ENCODE measurements at regions not wholly inside any gene's neighbourhood (a gene's known extent, or its start where the extent isn't known, plus 50 kb on each side); places are given as distances from the start of the nearest gene placed in this dataset.

DNA sequence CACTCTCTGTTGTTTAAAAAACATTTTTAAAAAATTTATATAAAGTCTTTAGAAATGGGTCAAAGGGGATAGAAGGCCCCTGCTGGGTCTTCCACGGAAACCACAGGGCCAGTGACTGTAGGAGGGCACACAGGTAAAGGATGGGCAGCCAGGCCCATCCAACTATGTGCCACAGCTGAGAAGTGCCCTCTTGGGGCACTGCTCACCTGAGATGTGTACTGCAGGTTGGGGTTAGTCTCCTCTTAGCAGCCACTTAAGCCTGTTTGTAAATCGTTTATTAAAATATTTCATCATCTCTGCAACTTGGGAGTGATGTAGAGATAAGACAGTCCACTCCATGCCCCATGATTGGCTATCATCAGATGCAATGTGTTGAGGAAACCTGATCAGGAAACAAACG is 222.4 kb downstream of the DIRAS2 start:
- no peak overlapping the region for H3K4me3 Mint-ChIP-seq

GRCh38 chr9:90420768-90421513 is 221.7 kb downstream of the DIRAS2 start:
- Mint-ChIP-seq H3K4me1 (ENCODE audit: low read depth) (no peaks in the 10 kb centered on the region), H3K4me3 (no peak overlapping the region)

More for the DNA sequence above, 222.4 kb downstream of the DIRAS2 start:
- ATAC-seq (no peak), DNase-seq (no peak)
- Mint-ChIP-seq H3K36me3 (ENCODE audit: low read depth) (no peaks in the 10 kb centered on the region), H3K9me3 (ENCODE audit: insufficient read depth) (no peaks in the 10 kb centered on the region), H3K4me1 (ENCODE audit: low read depth) (no peaks in the 10 kb centered on the region), H3K27ac (no peak overlapping the region), H3K27me3 (ENCODE audit: low read depth) (peaks cover 2% of the 10 kb centered on the region)
- POLR2A ChIA-PET = no interaction called here
- CTCF ChIA-PET = no interaction called here

GRCh38 chr9:90421786-90422185 is 220.8 kb downstream of the DIRAS2 start:
- Mint-ChIP-seq H3K4me1 (ENCODE audit: low read depth) (no peaks in the 10 kb centered on the region), H3K36me3 (ENCODE audit: low read depth) (no peaks in the 10 kb centered on the region), H3K27ac (no peak overlapping the region), H3K4me3 (no peak overlapping the region), H3K27me3 (ENCODE audit: low read depth) (peaks cover 2% of the 10 kb centered on the region), H3K9me3 (ENCODE audit: insufficient read depth) (no peaks in the 10 kb centered on the region)
- DNase-seq (no peak), ATAC-seq (no peak)
- CTCF ChIA-PET = no interaction called here
- POLR2A ChIA-PET = no interaction called here

More at GRCh38 chr9:90420768-90421513, 221.7 kb downstream of the DIRAS2 start:
- POLR2A ChIA-PET = no interaction called here
- H3K27me3 Mint-ChIP-seq (ENCODE audit: low read depth) = peaks cover 2% of the 10 kb centered on the region
- CTCF ChIA-PET = no interaction called here
- no peak for ATAC-seq
- H3K27ac Mint-ChIP-seq = no peak overlapping the region
- no peak for DNase-seq
- no peaks in the 10 kb centered on the region for H3K36me3 Mint-ChIP-seq (ENCODE audit: low read depth)
- no peaks in the 10 kb centered on the region for H3K9me3 Mint-ChIP-seq (ENCODE audit: insufficient read depth)

- Mint-ChIP-seq H3K27ac (no peak overlapping the region), H3K27me3 (ENCODE audit: low read depth) (peaks cover 2% of the 10 kb centered on the region), H3K9me3 (ENCODE audit: insufficient read depth) (no peaks in the 10 kb centered on the region), H3K4me3 (no peak overlapping the region), H3K4me1 (ENCODE audit: low read depth) (no peaks in the 10 kb centered on the region), H3K36me3 (ENCODE audit: low read depth) (no peaks in the 10 kb centered on the region)
- ATAC-seq (no peak), DNase-seq (no peak)
- CTCF ChIA-PET = no interaction called here
- POLR2A ChIA-PET = no interaction called here
These were observed 218.9 kb downstream of the DIRAS2 start for GRCh38 chr9:90423661-90424193.

- POLR2A ChIA-PET = no interaction called here
- Mint-ChIP-seq H3K27me3 (ENCODE audit: low read depth) (peaks cover 7% of the 10 kb centered on the region), H3K36me3 (ENCODE audit: low read depth) (no peaks in the 10 kb centered on the region), H3K9me3 (ENCODE audit: insufficient read depth) (no peaks in the 10 kb centered on the region), H3K4me1 (ENCODE audit: low read depth) (no peaks in the 10 kb centered on the region), H3K27ac (no peak overlapping the region), H3K4me3 (no peak overlapping the region)
- CTCF ChIA-PET = no interaction called here
- ATAC-seq (no peak), DNase-seq (no peak)
These were observed 214.1 kb downstream of the DIRAS2 start for GRCh38 chr9:90428517-90428916.

GRCh38 chr9:90432951-90433350 is 209.7 kb downstream of the DIRAS2 start:
- H3K4me3 Mint-ChIP-seq = no peak overlapping the region
- CTCF ChIA-PET = no interaction called here

GRCh38 chr9:90433398-90433941 is 209.2 kb downstream of the DIRAS2 start:
- H3K36me3 Mint-ChIP-seq (ENCODE audit: low read depth) = no peaks in the 10 kb centered on the region
- ATAC-seq (no peak), DNase-seq (no peak)
- H3K27me3 Mint-ChIP-seq (ENCODE audit: low read depth) = peaks cover 17% of the 10 kb centered on the region
- no peak overlapping the region for H3K27ac Mint-ChIP-seq
- H3K9me3 Mint-ChIP-seq (ENCODE audit: insufficient read depth) = no peaks in the 10 kb centered on the region
- H3K4me3 Mint-ChIP-seq = no peak overlapping the region
- POLR2A ChIA-PET = no interaction called here
- H3K4me1 Mint-ChIP-seq (ENCODE audit: low read depth) = no peaks in the 10 kb centered on the region
- CTCF ChIA-PET = no interaction called here

More at GRCh38 chr9:90432951-90433350, 209.7 kb downstream of the DIRAS2 start:
- Mint-ChIP-seq H3K4me1 (ENCODE audit: low read depth) (no peaks in the 10 kb centered on the region), H3K9me3 (ENCODE audit: insufficient read depth) (no peaks in the 10 kb centered on the region), H3K27ac (no peak overlapping the region), H3K36me3 (ENCODE audit: low read depth) (no peaks in the 10 kb centered on the region), H3K27me3 (ENCODE audit: low read depth) (peaks cover 13% of the 10 kb centered on the region)
- POLR2A ChIA-PET = no interaction called here
- DNase-seq (no peak), ATAC-seq (no peak)

DNA sequence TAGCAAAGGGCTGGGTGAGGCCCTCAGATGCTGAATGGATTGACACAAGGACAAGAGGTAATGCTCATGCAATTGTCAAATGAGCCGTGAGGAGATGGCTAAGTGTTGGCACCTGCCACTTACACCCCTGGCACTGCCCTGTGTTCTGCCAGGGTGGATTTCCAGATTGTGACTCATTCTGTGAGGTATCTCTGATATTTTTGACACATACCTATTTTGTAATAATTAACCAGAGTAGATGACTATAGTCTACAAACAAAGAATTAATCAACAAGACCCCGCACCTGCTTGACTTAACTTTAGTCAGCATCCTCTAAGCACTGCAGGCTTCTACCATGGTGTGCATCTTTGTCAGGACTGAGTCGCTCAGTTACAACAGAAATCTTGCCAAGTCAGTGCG is 200.8 kb downstream of the DIRAS2 start:
- CTCF ChIA-PET = no interaction called here
- H3K27ac Mint-ChIP-seq = no peak overlapping the region
- DNase-seq (no peak), ATAC-seq (no peak)
- no peaks in the 10 kb centered on the region for H3K36me3 Mint-ChIP-seq (ENCODE audit: low read depth)
- H3K9me3 Mint-ChIP-seq (ENCODE audit: insufficient read depth) = no peaks in the 10 kb centered on the region
- H3K4me3 Mint-ChIP-seq = no peak overlapping the region
- POLR2A ChIA-PET = no interaction called here
- peaks cover 15% of the 10 kb centered on the region for H3K27me3 Mint-ChIP-seq (ENCODE audit: low read depth)
- H3K4me1 Mint-ChIP-seq (ENCODE audit: low read depth) = no peaks in the 10 kb centered on the region

DNA sequence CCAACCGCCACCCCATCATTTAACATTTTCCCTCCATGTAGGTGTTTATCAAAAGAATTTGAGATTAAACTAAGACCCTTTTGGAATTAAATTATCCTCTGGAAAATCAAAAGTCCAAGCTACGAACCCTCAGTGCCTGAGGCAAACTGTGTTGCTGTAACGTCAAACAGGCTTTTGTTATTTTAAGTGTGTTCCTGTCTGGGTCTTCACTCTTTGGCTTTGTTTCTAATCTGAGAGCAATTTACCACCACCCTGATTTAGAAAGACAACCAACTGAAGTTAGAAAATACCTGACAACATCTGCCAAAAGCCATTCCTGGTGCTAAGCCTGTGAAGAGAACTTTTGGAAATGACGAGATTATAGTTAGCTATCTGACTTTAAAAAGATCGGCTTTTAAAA is 199.9 kb downstream of the DIRAS2 start:
- H3K9me3 Mint-ChIP-seq (ENCODE audit: insufficient read depth) = no peaks in the 10 kb centered on the region
- POLR2A ChIA-PET = no interaction called here
- DNase-seq (no peak), ATAC-seq (no peak)
- H3K27ac Mint-ChIP-seq = no peak overlapping the region
- peaks cover 11% of the 10 kb centered on the region for H3K27me3 Mint-ChIP-seq (ENCODE audit: low read depth)
- no peak overlapping the region for H3K4me3 Mint-ChIP-seq
- CTCF ChIA-PET = no interaction called here
- H3K36me3 Mint-ChIP-seq (ENCODE audit: low read depth) = no peaks in the 10 kb centered on the region
- no peaks in the 10 kb centered on the region for H3K4me1 Mint-ChIP-seq (ENCODE audit: low read depth)

DNA sequence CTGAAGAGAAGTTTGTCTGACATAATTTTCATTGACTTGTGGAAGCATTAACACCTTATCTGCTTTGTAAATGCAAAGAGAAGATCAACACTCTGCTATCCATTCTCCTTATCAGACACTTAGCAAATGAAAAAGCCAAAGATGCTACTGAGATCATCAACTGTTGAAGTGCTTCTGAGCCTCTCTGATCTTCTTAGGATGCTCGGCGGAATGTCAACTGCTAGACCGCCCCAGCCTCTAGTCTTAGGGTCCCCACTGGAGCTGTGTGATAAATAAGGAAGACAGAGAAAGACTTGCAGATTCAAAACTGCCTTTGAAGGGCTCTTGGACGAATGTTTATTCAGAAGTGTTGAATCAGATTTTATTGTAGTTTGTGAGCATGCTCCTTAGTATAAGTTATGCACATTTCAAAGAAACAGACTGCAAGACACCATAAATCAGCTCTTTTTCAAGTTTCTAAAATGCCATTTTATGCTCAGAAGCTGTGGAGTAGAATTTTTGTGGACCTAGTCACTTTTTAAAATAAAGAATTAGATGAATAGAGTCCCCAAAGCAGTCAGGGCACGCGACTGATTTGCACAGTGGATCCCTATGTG is 197.9 kb downstream of the DIRAS2 start:
- no peak overlapping the region for H3K4me3 Mint-ChIP-seq
- ChIA-PET POLR2A (no interaction called here), CTCF (no interaction called here)
- ATAC-seq (no peak), DNase-seq (no peak)
- no peaks in the 10 kb centered on the region for H3K4me1 Mint-ChIP-seq (ENCODE audit: low read depth)
- H3K36me3 Mint-ChIP-seq (ENCODE audit: low read depth) = no peaks in the 10 kb centered on the region
- no peaks in the 10 kb centered on the region for H3K27me3 Mint-ChIP-seq (ENCODE audit: low read depth)
- no peak overlapping the region for H3K27ac Mint-ChIP-seq
- H3K9me3 Mint-ChIP-seq (ENCODE audit: insufficient read depth) = no peaks in the 10 kb centered on the region

GRCh38 chr9:90445391-90445790 is 197.2 kb downstream of the DIRAS2 start:
- H3K4me1 Mint-ChIP-seq (ENCODE audit: low read depth) = no peaks in the 10 kb centered on the region
- no peaks in the 10 kb centered on the region for H3K9me3 Mint-ChIP-seq (ENCODE audit: insufficient read depth)
- DNase-seq = no peak
- H3K4me3 Mint-ChIP-seq = no peak overlapping the region
- POLR2A ChIA-PET = no interaction called here
- no peak for ATAC-seq
- no peaks in the 10 kb centered on the region for H3K27me3 Mint-ChIP-seq (ENCODE audit: low read depth)
- CTCF ChIA-PET = interaction anchor here (0.9 kb wide), 1 partner anchor 17 kb away, joined by 3 read pairs; no protein-coding TSS in a partner anchor
- no peak overlapping the region for H3K27ac Mint-ChIP-seq
- no peaks in the 10 kb centered on the region for H3K36me3 Mint-ChIP-seq (ENCODE audit: low read depth)

GRCh38 chr9:90446200-90446948 is 196.2 kb downstream of the DIRAS2 start:
- CTCF ChIA-PET = interaction anchor here (0.9 kb wide), 1 partner anchor 16 kb away, joined by 3 read pairs; no protein-coding TSS in a partner anchor
- Mint-ChIP-seq H3K9me3 (ENCODE audit: insufficient read depth) (no peaks in the 10 kb centered on the region), H3K27ac (no peak overlapping the region), H3K4me1 (ENCODE audit: low read depth) (no peaks in the 10 kb centered on the region), H3K36me3 (ENCODE audit: low read depth) (no peaks in the 10 kb centered on the region), H3K27me3 (ENCODE audit: low read depth) (no peaks in the 10 kb centered on the region), H3K4me3 (no peak overlapping the region)
- no peak for DNase-seq
- ATAC-seq = no peak
- POLR2A ChIA-PET = no interaction called here

Data from activated CD8-positive, alpha-beta T cell treated with anti-CD3 and anti-CD28 coated beads, Interleukin-2, amount 10 ng/mL, durations not matched to agents 7 days and 5 days (primary cell).